ENCODE measurements at regions not wholly inside any gene's neighbourhood (a gene's known extent, or its start where the extent isn't known, plus 50 kb on each side); places are given as distances from the start of the nearest gene placed in this dataset.

GRCh38 chr13:33999811-34000605 lies 182.1 kb downstream of the RFC3 start:
- H2AFZ ChIP-seq (ENCODE audit: insufficient read depth, low read depth, low read length, poor library complexity, severe bottlenecking) = no peak overlapping the region
- Mint-ChIP-seq H3K27ac (no peak overlapping the region), H3K4me3 (no peak overlapping the region), H3K27me3 (no peaks in the 10 kb centered on the region), H3K9me3 (ENCODE audit: insufficient read depth) (no peaks in the 10 kb centered on the region), H3K4me1 (no peaks in the 10 kb centered on the region)
- intact Hi-C loops (cut with micrococcal nuclease) = no loop called here
- no peak overlapping the region for H3K9ac ChIP-seq (ENCODE audit: low read length)
- TF ChIP-seq, protein P1, sequence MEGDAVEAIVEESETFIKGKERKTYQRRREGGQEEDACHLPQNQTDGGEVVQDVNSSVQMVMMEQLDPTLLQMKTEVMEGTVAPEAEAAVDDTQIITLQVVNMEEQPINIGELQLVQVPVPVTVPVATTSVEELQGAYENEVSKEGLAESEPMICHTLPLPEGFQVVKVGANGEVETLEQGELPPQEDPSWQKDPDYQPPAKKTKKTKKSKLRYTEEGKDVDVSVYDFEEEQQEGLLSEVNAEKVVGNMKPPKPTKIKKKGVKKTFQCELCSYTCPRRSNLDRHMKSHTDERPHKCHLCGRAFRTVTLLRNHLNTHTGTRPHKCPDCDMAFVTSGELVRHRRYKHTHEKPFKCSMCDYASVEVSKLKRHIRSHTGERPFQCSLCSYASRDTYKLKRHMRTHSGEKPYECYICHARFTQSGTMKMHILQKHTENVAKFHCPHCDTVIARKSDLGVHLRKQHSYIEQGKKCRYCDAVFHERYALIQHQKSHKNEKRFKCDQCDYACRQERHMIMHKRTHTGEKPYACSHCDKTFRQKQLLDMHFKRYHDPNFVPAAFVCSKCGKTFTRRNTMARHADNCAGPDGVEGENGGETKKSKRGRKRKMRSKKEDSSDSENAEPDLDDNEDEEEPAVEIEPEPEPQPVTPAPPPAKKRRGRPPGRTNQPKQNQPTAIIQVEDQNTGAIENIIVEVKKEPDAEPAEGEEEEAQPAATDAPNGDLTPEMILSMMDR (IDR thresholded peaks at IDR 0.05) = no peak
- TF ChIP-seq EZH2 (IDR thresholded peaks at IDR 0.05; ENCODE audit: borderline replicate concordance, insufficient read depth, low read depth, low read length, poor library complexity, severe bottlenecking) = no peak
- no peaks in the 10 kb centered on the region for H3K79me2 ChIP-seq (ENCODE audit: control insufficient read depth, insufficient read depth, low read length)
- H3K4me1 ChIP-seq (ENCODE audit: control insufficient read depth in 2 of 2, insufficient read depth in 2 of 2, low read length in 2 of 2) = no peaks in the 10 kb centered on the region
- H3K4me3 ChIP-seq (ENCODE audit: control extremely low read depth in 1 of 5, extremely low read depth in 1 of 5, insufficient read depth in 1 of 5, low read depth in 2 of 5, low read length in 4 of 5) = no peak overlapping the region
- ChIA-PET POLR2A (no interaction called here), CTCF (no interaction called here)
- WGBS (ENCODE audit: insufficient coverage) = 50% methylated on average over 4 of the region's 6 CpGs
- ATAC-seq (ENCODE audit: low read depth) (no peak), DNase-seq (no peak)
- H3K4me2 ChIP-seq (replicated peaks; ENCODE audit: low read depth, low read length, poor library complexity, severe bottlenecking) = no peak overlapping the region
- H3K27me3 ChIP-seq (replicated peaks in 1 of 4; ENCODE audit: control extremely low read depth in 1 of 4, control insufficient read depth in 3 of 4, insufficient read depth in 4 of 4, low read length in 3 of 4) = no peaks in the 10 kb centered on the region
- no peaks in the 10 kb centered on the region for H4K20me1 ChIP-seq (ENCODE audit: control insufficient read depth, insufficient read depth, low read length, poor library complexity, severe bottlenecking)
- no peak overlapping the region for H3K27ac ChIP-seq (ENCODE audit: low read length in 2 of 2)
- H3K36me3 ChIP-seq (replicated peaks in 1 of 2; ENCODE audit: control extremely low read depth in 1 of 2, control insufficient read depth in 1 of 2, extremely low read depth in 1 of 2, insufficient read depth in 2 of 2, low read length in 1 of 2) = no peaks in the 10 kb centered on the region
- no peaks in the 10 kb centered on the region for H3K9me3 ChIP-seq (ENCODE audit: control extremely low read depth in 1 of 3, control insufficient read depth in 2 of 3, insufficient read depth in 1 of 3, low read length in 2 of 3)

GRCh38 chr13:34000955-34001354 lies 183.0 kb downstream of the RFC3 start:
- Mint-ChIP-seq H3K27me3 (no peaks in the 10 kb centered on the region), H3K4me1 (no peaks in the 10 kb centered on the region), H3K27ac (no peak overlapping the region), H3K9me3 (ENCODE audit: insufficient read depth) (no peaks in the 10 kb centered on the region), H3K4me3 (no peak overlapping the region)
- Histone ChIP-seq H3K9ac (ENCODE audit: low read length) (no peak overlapping the region), H3K27me3 (replicated peaks in 1 of 4; ENCODE audit: control extremely low read depth in 1 of 4, control insufficient read depth in 3 of 4, insufficient read depth in 4 of 4, low read length in 3 of 4) (no peaks in the 10 kb centered on the region), H3K4me2 (replicated peaks; ENCODE audit: low read depth, low read length, poor library complexity, severe bottlenecking) (no peak overlapping the region), H3K79me2 (ENCODE audit: control insufficient read depth, insufficient read depth, low read length) (no peaks in the 10 kb centered on the region), H2AFZ (ENCODE audit: insufficient read depth, low read depth, low read length, poor library complexity, severe bottlenecking) (no peak overlapping the region), H4K20me1 (ENCODE audit: control insufficient read depth, insufficient read depth, low read length, poor library complexity, severe bottlenecking) (no peaks in the 10 kb centered on the region), H3K4me3 (ENCODE audit: control extremely low read depth in 1 of 5, extremely low read depth in 1 of 5, insufficient read depth in 1 of 5, low read depth in 2 of 5, low read length in 4 of 5) (no peak overlapping the region), H3K27ac (ENCODE audit: low read length in 2 of 2) (no peak overlapping the region), H3K4me1 (ENCODE audit: control insufficient read depth in 2 of 2, insufficient read depth in 2 of 2, low read length in 2 of 2) (no peaks in the 10 kb centered on the region), H3K9me3 (ENCODE audit: control extremely low read depth in 1 of 3, control insufficient read depth in 2 of 3, insufficient read depth in 1 of 3, low read length in 2 of 3) (no peaks in the 10 kb centered on the region), H3K36me3 (replicated peaks in 1 of 2; ENCODE audit: control extremely low read depth in 1 of 2, control insufficient read depth in 1 of 2, extremely low read depth in 1 of 2, insufficient read depth in 2 of 2, low read length in 1 of 2) (no peaks in the 10 kb centered on the region)
- ChIA-PET POLR2A (no interaction called here), CTCF (no interaction called here)
- ATAC-seq (ENCODE audit: low read depth) (no peak), DNase-seq (no peak)
- TF ChIP-seq EZH2 (IDR thresholded peaks at IDR 0.05; ENCODE audit: borderline replicate concordance, insufficient read depth, low read depth, low read length, poor library complexity, severe bottlenecking) = no peak
- TF ChIP-seq, protein P1 (IDR thresholded peaks at IDR 0.05) = no peak
- intact Hi-C loops (cut with micrococcal nuclease) = no loop called here
